WERI-Rb-1 (cell line): ENCODE measurements at regions not wholly inside any gene's neighbourhood (a gene's known extent, or its start where the extent isn't known, plus 50 kb on each side); places are given as distances from the start of the nearest gene placed in this dataset.

Experiments
- DNase-seq: peaks from one replicate; pipeline ENCODE4 v3.0.0-alpha.2; 2020
- H3K27ac ChIP-seq: fragments of 250-450 bp; sonication (Bioruptor Pico); 2 replicates; pipeline ENCODE4 v1.5.1; 2020; ENCODE audit warnings: mild to moderate bottlenecking, moderate library complexity
- H3K27me3 ChIP-seq: fragments of 250-450 bp; sonication (Bioruptor Pico); 2 replicates; pipeline ENCODE4 v1.5.1; 2021; ENCODE audit warnings: mild to moderate bottlenecking, low read depth, moderate library complexity; ENCODE audit not compliant: insufficient read depth, severe bottlenecking
- H3K36me3 ChIP-seq: fragments of 250-450 bp; sonication (Bioruptor Pico); 2 replicates; pipeline ENCODE4 v1.5.1; 2020; ENCODE audit warnings: mild to moderate bottlenecking, moderate library complexity
- H3K4me3 ChIP-seq: 2 replicates; pipeline ENCODE4 v1.5.1; 2011; ENCODE audit warnings: low read depth, mild to moderate bottlenecking, control low read depth, low read length
- H3K9me3 ChIP-seq: fragments of 250-450 bp; sonication (Bioruptor Pico); 2 replicates; pipeline ENCODE4 v1.5.1; 2021; ENCODE audit warnings: mild to moderate bottlenecking, moderate library complexity; ENCODE audit not compliant: severe bottlenecking
- TF ChIP-seq, protein P1 (sequence below): IDR thresholded peaks from 2 replicates; pipeline ENCODE4 v1.5.1; 2011; ENCODE audit warnings: low read depth, mild to moderate bottlenecking, control low read depth, inconsistent platforms, low read length

DNA sequence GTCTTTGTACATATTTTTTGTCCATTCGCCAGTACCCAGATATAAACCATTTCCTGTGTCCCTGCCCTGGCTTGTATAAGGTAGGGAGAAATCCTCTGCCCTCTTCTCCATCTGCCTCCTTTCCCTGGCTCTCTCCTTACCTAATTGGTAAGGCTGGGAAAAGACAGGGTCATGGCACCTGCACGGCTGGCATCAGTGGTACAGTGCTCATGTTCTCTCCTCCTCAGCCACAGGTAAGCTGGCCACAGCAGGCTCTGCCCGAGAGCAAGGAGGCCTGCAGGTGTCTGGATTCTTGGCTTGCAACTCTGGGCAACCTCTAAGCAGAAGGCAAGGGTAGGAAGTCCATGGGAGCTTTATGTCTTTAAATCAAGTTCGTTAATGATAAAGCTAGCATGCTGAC lies 419.9 kb downstream of the BUD13 start:
- H3K4me3 ChIP-seq = no peak overlapping the region
- TF ChIP-seq, protein P1, sequence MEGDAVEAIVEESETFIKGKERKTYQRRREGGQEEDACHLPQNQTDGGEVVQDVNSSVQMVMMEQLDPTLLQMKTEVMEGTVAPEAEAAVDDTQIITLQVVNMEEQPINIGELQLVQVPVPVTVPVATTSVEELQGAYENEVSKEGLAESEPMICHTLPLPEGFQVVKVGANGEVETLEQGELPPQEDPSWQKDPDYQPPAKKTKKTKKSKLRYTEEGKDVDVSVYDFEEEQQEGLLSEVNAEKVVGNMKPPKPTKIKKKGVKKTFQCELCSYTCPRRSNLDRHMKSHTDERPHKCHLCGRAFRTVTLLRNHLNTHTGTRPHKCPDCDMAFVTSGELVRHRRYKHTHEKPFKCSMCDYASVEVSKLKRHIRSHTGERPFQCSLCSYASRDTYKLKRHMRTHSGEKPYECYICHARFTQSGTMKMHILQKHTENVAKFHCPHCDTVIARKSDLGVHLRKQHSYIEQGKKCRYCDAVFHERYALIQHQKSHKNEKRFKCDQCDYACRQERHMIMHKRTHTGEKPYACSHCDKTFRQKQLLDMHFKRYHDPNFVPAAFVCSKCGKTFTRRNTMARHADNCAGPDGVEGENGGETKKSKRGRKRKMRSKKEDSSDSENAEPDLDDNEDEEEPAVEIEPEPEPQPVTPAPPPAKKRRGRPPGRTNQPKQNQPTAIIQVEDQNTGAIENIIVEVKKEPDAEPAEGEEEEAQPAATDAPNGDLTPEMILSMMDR = no peak
- no peak overlapping the region for H3K27ac ChIP-seq
- no peaks in the 10 kb centered on the region for H3K27me3 ChIP-seq
- DNase-seq = no peak
- no peaks in the 10 kb centered on the region for H3K9me3 ChIP-seq
- H3K36me3 ChIP-seq = no peaks in the 10 kb centered on the region

DNA sequence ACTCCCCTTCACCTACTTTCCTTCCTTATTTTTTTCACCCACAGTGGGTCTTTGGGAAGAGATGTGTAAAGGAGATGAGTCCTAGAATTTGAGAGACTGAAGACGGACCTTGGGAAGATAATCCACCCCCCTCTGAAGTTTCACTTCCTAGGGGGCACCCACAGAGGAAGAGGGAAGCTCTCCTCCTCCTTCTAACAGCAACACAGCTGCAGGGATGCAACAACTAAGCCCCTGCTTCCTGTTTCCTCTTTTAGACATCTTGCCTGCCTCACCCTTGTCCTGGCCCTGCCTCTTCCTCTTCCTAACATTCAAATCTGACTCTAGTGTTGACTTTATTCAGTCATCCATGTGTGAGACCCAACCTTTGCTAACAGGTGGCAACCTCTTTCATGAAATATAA lies 424.6 kb downstream of the BUD13 start:
- Histone ChIP-seq H3K27me3 (no peaks in the 10 kb centered on the region), H3K9me3 (peaks cover 6% of the 10 kb centered on the region), H3K36me3 (no peaks in the 10 kb centered on the region), H3K27ac (no peak overlapping the region), H3K4me3 (no peak overlapping the region)
- DNase-seq = no peak
- TF ChIP-seq, protein P1 = no peak

DNA sequence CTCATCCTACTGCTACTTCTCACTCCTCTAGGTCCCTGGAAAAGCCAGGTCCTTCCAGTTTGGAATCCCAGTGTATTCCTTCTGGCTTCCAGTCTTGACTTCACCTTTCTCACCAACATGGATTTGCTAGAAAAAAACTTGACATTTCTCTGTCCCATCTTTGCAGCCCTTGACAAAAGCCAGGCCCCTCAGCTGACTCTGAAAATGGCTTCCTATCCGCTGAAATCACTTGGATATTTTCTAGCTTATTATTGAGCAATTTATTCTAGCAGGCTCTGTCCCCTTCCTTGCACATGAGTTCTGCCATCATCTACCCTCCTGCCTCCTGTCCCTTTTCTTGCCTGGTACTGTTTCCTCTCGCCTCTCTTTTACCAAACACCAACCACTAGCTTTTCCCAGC lies 427.2 kb downstream of the BUD13 start:
- Histone ChIP-seq H3K4me3 (no peak overlapping the region), H3K9me3 (peaks cover 6% of the 10 kb centered on the region), H3K27ac (no peak overlapping the region), H3K27me3 (no peaks in the 10 kb centered on the region), H3K36me3 (no peaks in the 10 kb centered on the region)
- DNase-seq = no peak
- TF ChIP-seq, protein P1 = no peak

GRCh38 chr11:116344601-116345000 lies 428.2 kb downstream of the BUD13 start:
- TF ChIP-seq, protein P1 = no peak
- no peak for DNase-seq

DNA sequence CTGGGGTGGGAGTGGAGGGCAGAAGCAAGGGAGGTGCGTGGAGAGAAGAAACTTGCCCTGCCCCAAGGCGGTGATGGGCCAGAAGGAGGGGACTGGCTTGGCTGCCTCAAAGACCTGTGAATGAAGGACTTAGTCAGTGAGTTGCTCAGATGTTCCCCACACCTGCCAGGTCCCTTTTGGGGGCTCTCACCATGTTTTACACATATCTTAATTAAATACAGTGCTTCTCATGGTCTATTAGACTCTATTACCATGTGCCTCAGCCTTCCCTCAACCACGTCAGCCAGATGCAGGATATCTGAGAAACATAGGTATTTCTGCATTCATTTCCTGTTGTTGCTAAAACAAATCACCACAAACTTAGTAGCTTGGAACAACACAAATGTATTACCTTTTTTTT lies 429.5 kb downstream of the BUD13 start:
- no peaks in the 10 kb centered on the region for H3K27me3 ChIP-seq
- TF ChIP-seq, protein P1 = no peak

More at GRCh38 chr11:116344601-116345000, 428.2 kb downstream of the BUD13 start:
- H3K36me3 ChIP-seq = no peaks in the 10 kb centered on the region
- no peak overlapping the region for H3K27ac ChIP-seq
- no peak overlapping the region for H3K4me3 ChIP-seq
- peaks cover 6% of the 10 kb centered on the region for H3K9me3 ChIP-seq
- no peaks in the 10 kb centered on the region for H3K27me3 ChIP-seq

GRCh38 chr11:116342148-116342547 lies 430.6 kb downstream of the BUD13 start:
- H3K27me3 ChIP-seq = no peaks in the 10 kb centered on the region
- H3K36me3 ChIP-seq = no peaks in the 10 kb centered on the region
- TF ChIP-seq, protein P1 = no peak
- H3K4me3 ChIP-seq = no peak overlapping the region
- H3K9me3 ChIP-seq = peaks cover 6% of the 10 kb centered on the region
- DNase-seq = no peak
- no peak overlapping the region for H3K27ac ChIP-seq

More for the DNA sequence above, 429.5 kb downstream of the BUD13 start:
- H3K4me3 ChIP-seq = no peak overlapping the region
- H3K9me3 ChIP-seq = peaks cover 6% of the 10 kb centered on the region
- H3K36me3 ChIP-seq = no peaks in the 10 kb centered on the region
- H3K27ac ChIP-seq = no peak overlapping the region
- no peak for DNase-seq
